Parathyroid adenoma (tissue), 2 donors: ENCODE measurements at regions not wholly inside any gene's neighbourhood (a gene's known extent, or its start where the extent isn't known, plus 50 kb on each side); places are given as distances from the start of the nearest gene placed in this dataset.

Source experiments
- H2AFZ ChIP-seq: fragments of 300-600 bp; sonication (generic); one replicate; pipeline ENCODE4 v1.7.0; 2017; ENCODE audit warnings: antibody characterized with exemption, mild to moderate bottlenecking
- H3K27ac ChIP-seq: fragments of 300-600 bp; sonication (generic); one replicate; pipeline ENCODE4 v1.7.0; 2017
- H3K27me3 ChIP-seq: fragments of 300-600 bp; sonication (generic); one replicate; pipeline ENCODE4 v1.7.0; 2017; ENCODE audit warnings: low read length; ENCODE audit not compliant: control insufficient read depth, insufficient read depth
- H3K36me3 ChIP-seq: fragments of 300-600 bp; sonication (generic); one replicate; pipeline ENCODE4 v1.7.0; 2017; ENCODE audit warnings: low read length; ENCODE audit not compliant: control insufficient read depth, insufficient read depth
- H3K4me1 ChIP-seq: fragments of 300-600 bp; sonication (generic); one replicate; pipeline ENCODE4 v1.7.0; 2017; ENCODE audit warnings: control low read depth
- H3K4me2 ChIP-seq: fragments of 300-600 bp; sonication (generic); one replicate; pipeline ENCODE4 v1.7.0; 2017; ENCODE audit warnings: low read length
- H3K4me3 ChIP-seq: fragments of 300-600 bp; sonication (generic); one replicate; pipeline ENCODE4 v1.7.0; 2017; ENCODE audit warnings: low read depth, low read length
- H3K79me2 ChIP-seq: fragments of 300-600 bp; sonication (generic); one replicate; pipeline ENCODE4 v1.7.0; 2017; ENCODE audit warnings: control low read depth
- H3K9ac ChIP-seq: fragments of 300-600 bp; sonication (generic); one replicate; pipeline ENCODE4 v1.7.0; 2017; ENCODE audit warnings: mild to moderate bottlenecking
- H3K9me3 ChIP-seq: fragments of 300-600 bp; sonication (generic); one replicate; pipeline ENCODE4 v1.7.0; 2017; ENCODE audit warnings: low read length; ENCODE audit not compliant: control insufficient read depth
- TF ChIP-seq, protein P1 (sequence below): fragments of 300-600 bp; sonication (generic); IDR thresholded peaks from one replicate; pipeline ENCODE4 v1.7.0; 2017; ENCODE audit warnings: antibody characterized with exemption, mild to moderate bottlenecking
- donor health status: primary hyperparathyroidism.

DNA sequence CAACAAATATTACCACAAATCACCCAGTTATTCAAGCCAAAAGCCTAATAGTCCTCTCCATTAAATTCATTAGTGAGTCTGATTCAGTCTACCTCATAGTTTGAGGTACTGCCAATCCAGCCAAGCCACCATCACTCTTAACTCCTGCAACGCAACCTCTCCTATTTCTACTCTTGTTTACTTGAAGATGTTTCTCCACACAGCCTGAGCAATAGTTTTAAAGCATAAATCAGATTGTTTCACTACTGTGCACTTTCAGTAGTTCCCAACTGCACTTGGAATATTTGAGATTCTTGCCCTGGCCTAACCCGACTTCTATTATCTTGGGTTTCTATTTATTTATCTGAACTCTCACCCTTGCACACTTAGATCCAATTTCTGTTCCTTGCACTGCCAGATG, 85.5 kb downstream of the YIPF5 start:
- no peaks in the 10 kb centered on the region for H3K27me3 ChIP-seq

DNA sequence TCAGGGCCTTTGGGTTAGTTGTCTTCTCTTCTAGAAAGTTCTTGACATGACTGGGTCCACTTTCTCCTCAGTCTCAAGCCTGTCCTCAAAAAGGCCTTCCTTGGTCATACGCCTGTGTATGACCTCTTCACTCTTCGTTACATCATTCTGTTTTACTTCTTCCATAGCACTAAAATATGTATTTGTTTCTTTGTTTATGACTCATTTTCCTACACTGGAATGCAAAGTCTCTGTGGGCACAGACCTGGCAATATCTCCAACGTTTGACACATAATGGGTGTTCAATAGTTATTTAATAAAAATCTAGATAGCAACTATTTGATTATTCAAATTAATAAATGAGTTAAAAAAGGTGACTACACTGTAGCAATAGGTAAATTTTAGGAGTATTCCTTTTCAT, 85.1 kb downstream of the YIPF5 start:
- no peaks in the 10 kb centered on the region for H3K4me1 ChIP-seq
- TF ChIP-seq, protein P1, sequence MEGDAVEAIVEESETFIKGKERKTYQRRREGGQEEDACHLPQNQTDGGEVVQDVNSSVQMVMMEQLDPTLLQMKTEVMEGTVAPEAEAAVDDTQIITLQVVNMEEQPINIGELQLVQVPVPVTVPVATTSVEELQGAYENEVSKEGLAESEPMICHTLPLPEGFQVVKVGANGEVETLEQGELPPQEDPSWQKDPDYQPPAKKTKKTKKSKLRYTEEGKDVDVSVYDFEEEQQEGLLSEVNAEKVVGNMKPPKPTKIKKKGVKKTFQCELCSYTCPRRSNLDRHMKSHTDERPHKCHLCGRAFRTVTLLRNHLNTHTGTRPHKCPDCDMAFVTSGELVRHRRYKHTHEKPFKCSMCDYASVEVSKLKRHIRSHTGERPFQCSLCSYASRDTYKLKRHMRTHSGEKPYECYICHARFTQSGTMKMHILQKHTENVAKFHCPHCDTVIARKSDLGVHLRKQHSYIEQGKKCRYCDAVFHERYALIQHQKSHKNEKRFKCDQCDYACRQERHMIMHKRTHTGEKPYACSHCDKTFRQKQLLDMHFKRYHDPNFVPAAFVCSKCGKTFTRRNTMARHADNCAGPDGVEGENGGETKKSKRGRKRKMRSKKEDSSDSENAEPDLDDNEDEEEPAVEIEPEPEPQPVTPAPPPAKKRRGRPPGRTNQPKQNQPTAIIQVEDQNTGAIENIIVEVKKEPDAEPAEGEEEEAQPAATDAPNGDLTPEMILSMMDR, result no peak
- no peaks in the 10 kb centered on the region for H3K36me3 ChIP-seq
- no peaks in the 10 kb centered on the region for H3K9me3 ChIP-seq
- H2AFZ ChIP-seq, result no peak overlapping the region
- no peak overlapping the region for H3K27ac ChIP-seq
- H3K9ac ChIP-seq, result no peak overlapping the region
- no peaks in the 10 kb centered on the region for H3K27me3 ChIP-seq
- no peak overlapping the region for H3K4me2 ChIP-seq
- no peak overlapping the region for H3K4me3 ChIP-seq
- H3K79me2 ChIP-seq, result no peaks in the 10 kb centered on the region

More for the DNA sequence above, 85.5 kb downstream of the YIPF5 start:
- TF ChIP-seq, protein P1, result no peak
- Histone ChIP-seq H2AFZ (no peak overlapping the region), H3K9me3 (no peaks in the 10 kb centered on the region), H3K79me2 (no peaks in the 10 kb centered on the region), H3K4me1 (no peaks in the 10 kb centered on the region), H3K4me3 (no peak overlapping the region), H3K27ac (no peak overlapping the region), H3K4me2 (no peak overlapping the region), H3K9ac (no peak overlapping the region), H3K36me3 (no peaks in the 10 kb centered on the region)

DNA sequence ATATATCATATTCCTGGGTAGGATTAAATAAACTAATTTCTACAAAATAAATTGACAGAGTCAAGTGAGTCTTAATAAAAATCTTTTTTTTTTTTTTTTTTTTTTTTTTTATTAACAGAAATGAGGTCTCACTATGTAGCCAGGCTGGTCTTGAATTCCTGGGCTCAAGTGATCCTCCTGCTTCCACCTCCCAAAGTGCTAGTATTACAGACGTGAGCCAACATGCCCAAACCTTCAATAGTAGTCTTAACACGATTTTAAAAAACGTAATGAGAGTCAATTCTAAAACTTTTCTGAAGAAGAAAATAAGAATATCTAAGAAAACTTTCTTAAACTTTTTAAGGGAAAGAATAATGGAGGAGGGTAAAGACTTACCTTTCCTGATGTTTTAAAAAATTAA, 84.2 kb downstream of the YIPF5 start:
- H3K4me3 ChIP-seq, result no peak overlapping the region
- no peaks in the 10 kb centered on the region for H3K36me3 ChIP-seq
- H3K9ac ChIP-seq, result no peak overlapping the region
- no peak overlapping the region for H3K27ac ChIP-seq
- H2AFZ ChIP-seq, result no peak overlapping the region
- no peaks in the 10 kb centered on the region for H3K27me3 ChIP-seq
- H3K9me3 ChIP-seq, result no peaks in the 10 kb centered on the region
- H3K4me1 ChIP-seq, result no peaks in the 10 kb centered on the region
- no peak overlapping the region for H3K4me2 ChIP-seq
- H3K79me2 ChIP-seq, result no peaks in the 10 kb centered on the region
- TF ChIP-seq, protein P1, result no peak

DNA sequence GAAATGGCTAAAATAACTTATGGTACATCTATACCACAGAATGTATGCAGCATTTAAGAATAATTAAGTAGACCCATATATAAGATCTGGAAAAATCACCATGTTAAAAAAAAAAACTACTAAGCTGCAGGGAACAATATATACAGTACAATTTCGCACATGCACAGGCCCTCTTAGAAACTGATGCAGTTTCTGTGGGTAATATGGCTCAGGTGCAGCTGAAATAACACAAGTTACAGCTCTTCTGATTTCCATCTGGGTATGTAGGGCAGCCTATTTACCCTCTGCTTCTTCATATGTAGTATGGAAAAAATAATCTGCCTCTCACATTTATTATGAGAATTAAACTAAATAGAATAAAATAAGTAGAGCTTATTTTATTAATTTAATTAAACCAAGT, 82.9 kb downstream of the YIPF5 start:
- no peak overlapping the region for H3K4me2 ChIP-seq
- H3K36me3 ChIP-seq, result no peaks in the 10 kb centered on the region
- TF ChIP-seq, protein P1, result no peak

GRCh38 chr5:144088206-144089064, 82.0 kb downstream of the YIPF5 start:
- Histone ChIP-seq H3K36me3 (no peaks in the 10 kb centered on the region), H3K9me3 (no peaks in the 10 kb centered on the region), H3K9ac (no peak overlapping the region), H3K27me3 (no peaks in the 10 kb centered on the region), H3K4me2 (no peak overlapping the region), H2AFZ (no peak overlapping the region), H3K4me3 (no peak overlapping the region), H3K4me1 (no peaks in the 10 kb centered on the region), H3K79me2 (no peaks in the 10 kb centered on the region), H3K27ac (no peak overlapping the region)
- TF ChIP-seq, protein P1, result no peak

More for the DNA sequence above, 82.9 kb downstream of the YIPF5 start:
- Histone ChIP-seq H2AFZ (no peak overlapping the region), H3K27me3 (no peaks in the 10 kb centered on the region), H3K4me1 (no peaks in the 10 kb centered on the region), H3K79me2 (no peaks in the 10 kb centered on the region), H3K9me3 (no peaks in the 10 kb centered on the region), H3K4me3 (no peak overlapping the region), H3K27ac (no peak overlapping the region), H3K9ac (no peak overlapping the region)
